ENCODE measurements at regions not wholly inside any gene's neighbourhood (a gene's known extent, or its start where the extent isn't known, plus 50 kb on each side); places are given as distances from the start of the nearest gene placed in this dataset.
"Not testable (repeated sequence)": the region's sequence is repeated elsewhere in the genome, so short reads cannot be mapped to it uniquely, and the experiment has no call there.

DNA sequence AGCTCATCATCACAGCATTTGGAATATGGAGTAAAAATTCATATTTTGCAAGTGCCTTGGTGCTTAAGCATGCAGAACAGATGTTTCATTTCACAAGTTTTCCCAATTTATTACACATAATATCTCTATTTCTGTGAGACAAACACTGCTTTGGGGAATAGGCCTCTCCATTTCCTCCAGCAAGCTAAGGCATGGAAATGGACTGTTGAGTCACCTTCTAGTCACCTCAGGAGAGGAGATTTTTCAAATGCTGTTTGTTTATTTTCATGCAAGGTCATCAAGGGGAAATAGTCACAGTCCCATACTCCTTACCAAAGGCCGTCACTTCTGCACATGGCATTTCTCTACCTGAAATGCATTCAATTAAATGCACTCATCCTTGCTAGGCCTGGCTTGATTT is 57.4 kb upstream of the NUTM2D start:
- not testable (repeated sequence) for DNase-seq (ENCODE audit: extremely low read depth in 1 of 2, low read depth in 1 of 2)

DNA sequence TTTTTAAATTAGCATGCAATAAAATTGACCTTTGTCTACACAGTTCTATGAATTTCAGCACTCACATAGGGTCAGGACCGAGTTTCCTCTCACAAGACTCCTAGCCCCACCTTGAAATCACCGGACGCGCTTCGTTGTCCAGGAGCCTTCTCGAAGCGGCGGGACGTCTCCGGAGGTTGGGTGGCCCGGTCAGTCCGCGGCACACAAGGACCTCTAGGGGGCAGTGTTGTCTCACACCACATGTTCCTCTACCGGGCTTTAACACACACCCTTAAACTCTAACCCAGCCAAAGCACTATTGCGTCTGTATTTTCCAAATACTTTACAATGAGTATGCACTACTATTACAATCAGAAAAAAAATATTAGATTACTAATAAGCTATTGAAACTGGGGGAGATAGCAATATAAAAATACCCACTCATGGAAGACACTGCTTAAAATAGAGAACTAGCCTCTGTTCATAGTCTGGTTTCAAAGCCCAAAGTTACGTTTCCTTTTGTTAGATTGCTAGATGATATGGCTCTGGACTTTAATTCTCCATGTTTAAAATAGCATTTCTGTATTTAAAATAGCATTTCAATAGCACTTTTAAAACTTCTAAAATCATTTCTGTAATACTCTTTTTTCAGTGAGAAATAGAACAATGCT is 56.0 kb upstream of the NUTM2D start:
- peak; percentile 17 to 22 for DNase-seq (ENCODE audit: extremely low read depth in 1 of 2, low read depth in 1 of 2)

DNA sequence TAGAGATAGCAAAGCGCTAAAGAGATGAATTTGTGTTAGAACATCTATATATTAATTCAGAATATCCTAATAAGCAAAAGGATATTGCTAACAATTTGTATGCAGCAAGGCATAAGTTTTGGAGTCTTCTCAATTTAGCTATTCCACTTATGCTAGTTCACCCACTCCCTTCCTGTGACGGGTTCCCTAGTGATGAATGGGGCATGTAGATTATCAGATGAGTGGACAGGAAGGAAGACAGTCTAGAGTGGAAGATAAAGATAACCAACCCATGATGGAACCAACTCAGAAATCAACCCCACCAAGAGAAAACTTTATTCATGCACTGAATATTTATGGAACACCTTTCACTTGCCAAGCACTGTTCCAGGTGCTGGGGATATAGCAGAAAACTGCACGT is 55.4 kb upstream of the NUTM2D start:
- DNase-seq (ENCODE audit: extremely low read depth in 1 of 2, low read depth in 1 of 2) = not testable (repeated sequence)

DNA sequence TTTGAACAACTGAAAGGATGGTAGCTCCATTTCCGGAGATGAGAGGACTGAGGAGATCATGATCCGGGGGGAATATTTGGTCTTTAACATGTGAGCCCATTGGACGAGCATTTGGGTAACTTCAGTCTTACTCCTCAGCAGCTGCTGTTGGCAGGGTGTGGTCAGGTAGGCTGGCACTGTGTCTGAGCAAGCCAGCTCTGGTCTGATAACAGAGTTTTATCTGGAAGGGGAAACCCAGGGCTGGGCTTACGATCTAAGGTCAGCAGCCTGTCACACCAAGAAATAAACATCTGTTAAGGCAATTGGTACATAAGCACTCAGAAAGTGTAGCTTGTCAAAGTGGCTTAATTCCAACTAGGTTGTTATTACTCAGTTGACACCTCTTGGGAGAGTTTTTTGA is 53.8 kb upstream of the NUTM2D start:
- not testable (repeated sequence) for DNase-seq (ENCODE audit: extremely low read depth in 1 of 2, low read depth in 1 of 2)

DNA sequence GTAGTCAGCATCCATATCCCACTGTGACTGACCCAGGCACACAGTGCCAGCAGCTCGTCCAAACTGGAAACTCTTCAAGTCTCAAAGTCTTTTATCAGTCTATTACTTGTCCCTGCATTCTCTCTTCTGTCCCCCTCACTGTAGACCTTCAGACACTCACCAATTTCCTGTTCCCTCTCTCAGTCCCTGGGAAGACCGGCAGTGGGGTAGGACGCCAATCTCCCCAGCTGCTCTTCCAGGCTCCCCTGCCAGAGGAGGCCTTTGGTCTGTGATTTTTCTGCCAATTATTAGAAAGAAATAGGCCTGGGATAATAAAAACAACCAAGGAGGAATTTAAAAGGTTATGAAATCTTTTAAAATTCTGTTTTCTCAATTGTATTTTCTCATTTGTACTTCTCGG is 50.9 kb upstream of the NUTM2D start:
- not testable (repeated sequence) for DNase-seq (ENCODE audit: extremely low read depth in 1 of 2, low read depth in 1 of 2)
